Retinal pigment epithelial cell (primary cell): ENCODE measurements at regions not wholly inside any gene's neighbourhood (a gene's known extent, or its start where the extent isn't known, plus 50 kb on each side); places are given as distances from the start of the nearest gene placed in this dataset.

ENCODE experiments used
- DNase-seq: peaks from one replicate; pipeline ENCODE4 v3.0.0-alpha.2; 2010; ENCODE audit warnings: low read depth
- H3K4me3 ChIP-seq: 2 replicates; pipeline ENCODE4 v1.5.1; 2011; ENCODE audit warnings: mild to moderate bottlenecking, low read length, control low read depth, moderate library complexity
- TF ChIP-seq, protein P1 (sequence below): conservative IDR thresholded peaks from 2 replicates; pipeline ENCODE4 v1.5.1; 2011; ENCODE audit warnings: low read depth, low read length, control low read depth, inconsistent platforms

DNA sequence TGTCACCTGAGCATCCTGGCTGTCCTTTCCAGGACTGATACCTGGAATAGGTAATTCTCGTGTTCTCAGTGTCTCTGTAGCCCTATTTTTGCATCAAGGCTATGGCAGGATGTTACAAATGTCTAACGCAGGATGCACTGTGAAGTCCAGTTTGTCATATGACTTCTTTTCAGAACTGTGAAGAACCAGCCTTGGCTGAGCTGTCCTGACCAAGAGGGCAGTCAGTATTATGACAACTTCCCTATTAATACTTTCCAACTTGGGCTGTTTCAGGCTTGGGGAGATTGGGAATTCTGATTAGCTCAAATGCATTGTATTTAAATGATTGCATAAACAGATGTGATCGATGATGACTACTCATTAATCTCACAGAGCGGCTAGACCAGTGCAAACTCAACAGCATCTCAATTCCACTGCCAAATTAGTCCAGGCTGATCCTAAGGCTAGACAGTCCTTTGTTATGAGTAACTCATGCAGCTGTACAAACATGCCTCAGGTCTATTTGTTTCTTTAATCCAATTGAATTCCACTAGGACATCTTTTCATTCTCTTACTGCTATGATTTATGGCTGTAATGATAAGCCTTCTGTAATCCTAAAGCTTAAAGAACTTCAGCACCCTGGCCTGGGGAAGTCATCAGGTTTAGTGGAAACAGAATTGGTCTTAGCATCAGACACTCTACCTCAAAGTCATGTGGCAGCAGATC, 331.6 kb downstream of the KCNS3 start:
- no peak overlapping the region for H3K4me3 ChIP-seq
- TF ChIP-seq, protein P1, sequence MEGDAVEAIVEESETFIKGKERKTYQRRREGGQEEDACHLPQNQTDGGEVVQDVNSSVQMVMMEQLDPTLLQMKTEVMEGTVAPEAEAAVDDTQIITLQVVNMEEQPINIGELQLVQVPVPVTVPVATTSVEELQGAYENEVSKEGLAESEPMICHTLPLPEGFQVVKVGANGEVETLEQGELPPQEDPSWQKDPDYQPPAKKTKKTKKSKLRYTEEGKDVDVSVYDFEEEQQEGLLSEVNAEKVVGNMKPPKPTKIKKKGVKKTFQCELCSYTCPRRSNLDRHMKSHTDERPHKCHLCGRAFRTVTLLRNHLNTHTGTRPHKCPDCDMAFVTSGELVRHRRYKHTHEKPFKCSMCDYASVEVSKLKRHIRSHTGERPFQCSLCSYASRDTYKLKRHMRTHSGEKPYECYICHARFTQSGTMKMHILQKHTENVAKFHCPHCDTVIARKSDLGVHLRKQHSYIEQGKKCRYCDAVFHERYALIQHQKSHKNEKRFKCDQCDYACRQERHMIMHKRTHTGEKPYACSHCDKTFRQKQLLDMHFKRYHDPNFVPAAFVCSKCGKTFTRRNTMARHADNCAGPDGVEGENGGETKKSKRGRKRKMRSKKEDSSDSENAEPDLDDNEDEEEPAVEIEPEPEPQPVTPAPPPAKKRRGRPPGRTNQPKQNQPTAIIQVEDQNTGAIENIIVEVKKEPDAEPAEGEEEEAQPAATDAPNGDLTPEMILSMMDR, result no peak
- DNase-seq, result peak; percentile 74

DNA sequence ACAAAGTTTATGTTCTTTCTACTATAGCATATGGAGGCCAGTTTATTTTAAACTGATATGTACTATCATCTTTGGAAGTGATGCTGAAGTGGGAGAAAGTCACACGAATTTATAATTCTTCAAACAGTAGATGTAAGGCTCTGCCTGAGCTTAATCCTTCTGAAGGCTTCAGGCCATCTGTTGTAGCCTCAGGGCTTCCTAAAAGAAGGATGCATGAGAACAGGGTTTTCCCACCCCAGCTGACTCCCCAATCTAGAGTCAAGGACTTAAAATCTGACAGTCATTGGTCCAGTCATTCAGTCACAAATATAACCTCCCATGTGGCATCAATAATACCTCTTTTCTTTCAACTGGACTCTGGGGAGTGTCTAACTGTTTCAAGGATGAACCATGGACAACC, 330.5 kb downstream of the KCNS3 start:
- DNase-seq, result no peak
- TF ChIP-seq, protein P1, result no peak
- H3K4me3 ChIP-seq, result no peak overlapping the region

DNA sequence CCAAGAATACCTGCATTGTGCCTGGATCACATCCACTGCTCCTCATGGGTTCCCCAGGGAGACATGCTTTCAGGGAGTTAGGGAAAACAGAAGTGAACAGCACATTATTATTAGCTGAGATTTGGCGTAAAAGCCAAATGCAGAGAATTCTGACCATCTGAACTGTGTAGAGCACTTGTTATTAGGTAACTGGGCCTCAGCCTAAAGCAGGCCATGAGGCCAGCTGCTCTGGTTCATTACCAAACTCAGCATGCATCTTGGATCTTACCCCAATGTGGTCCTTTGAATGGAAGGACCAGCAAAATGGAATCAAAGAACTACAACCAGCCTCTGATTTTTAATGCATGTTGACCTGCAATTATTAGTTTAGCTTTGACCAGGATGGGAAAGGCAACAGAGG, 322.3 kb downstream of the KCNS3 start:
- no peak for DNase-seq
- no peak overlapping the region for H3K4me3 ChIP-seq
- TF ChIP-seq, protein P1, result no peak

DNA sequence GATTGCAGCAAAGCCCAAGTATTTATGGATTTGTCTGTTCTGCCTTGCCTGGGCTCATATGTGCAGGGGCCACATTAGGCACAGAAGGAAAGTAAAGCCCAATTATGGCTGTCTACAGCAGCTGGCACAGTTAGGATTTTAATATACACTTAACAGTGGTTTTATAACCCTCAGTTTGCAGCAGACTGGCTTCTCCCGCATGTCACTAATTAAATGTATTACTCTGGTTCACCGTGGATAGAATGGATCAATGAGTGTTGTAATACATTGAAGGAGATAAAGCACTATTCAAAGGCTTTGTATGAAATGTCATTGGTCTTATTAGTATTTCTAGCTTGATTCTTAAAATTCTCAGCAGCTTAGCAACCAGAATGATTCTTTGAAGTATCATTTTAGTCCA, 320.2 kb downstream of the KCNS3 start:
- no peak overlapping the region for H3K4me3 ChIP-seq
- no peak for DNase-seq
- TF ChIP-seq, protein P1, result no peak

DNA sequence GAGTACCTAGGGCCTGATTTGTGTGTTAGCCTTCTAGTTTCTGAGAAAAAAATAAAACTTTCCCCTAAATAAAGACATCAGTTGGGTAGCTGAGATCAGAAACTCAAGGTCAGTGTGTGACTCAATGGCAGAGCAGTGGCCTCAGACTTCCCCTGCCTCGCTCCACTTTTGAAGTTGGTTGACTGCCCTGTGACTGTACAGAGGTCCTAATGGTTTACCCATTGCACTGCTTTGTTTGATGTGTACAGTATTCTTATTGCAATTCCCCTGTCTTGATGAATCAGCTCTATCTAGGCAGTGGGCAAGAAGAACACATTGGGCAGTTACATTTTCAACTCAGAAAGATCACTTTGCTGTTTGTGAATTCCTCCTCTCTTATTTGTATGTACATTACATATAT, 315.7 kb downstream of the KCNS3 start:
- TF ChIP-seq, protein P1, result no peak
- H3K4me3 ChIP-seq, result no peak overlapping the region
- no peak for DNase-seq

DNA sequence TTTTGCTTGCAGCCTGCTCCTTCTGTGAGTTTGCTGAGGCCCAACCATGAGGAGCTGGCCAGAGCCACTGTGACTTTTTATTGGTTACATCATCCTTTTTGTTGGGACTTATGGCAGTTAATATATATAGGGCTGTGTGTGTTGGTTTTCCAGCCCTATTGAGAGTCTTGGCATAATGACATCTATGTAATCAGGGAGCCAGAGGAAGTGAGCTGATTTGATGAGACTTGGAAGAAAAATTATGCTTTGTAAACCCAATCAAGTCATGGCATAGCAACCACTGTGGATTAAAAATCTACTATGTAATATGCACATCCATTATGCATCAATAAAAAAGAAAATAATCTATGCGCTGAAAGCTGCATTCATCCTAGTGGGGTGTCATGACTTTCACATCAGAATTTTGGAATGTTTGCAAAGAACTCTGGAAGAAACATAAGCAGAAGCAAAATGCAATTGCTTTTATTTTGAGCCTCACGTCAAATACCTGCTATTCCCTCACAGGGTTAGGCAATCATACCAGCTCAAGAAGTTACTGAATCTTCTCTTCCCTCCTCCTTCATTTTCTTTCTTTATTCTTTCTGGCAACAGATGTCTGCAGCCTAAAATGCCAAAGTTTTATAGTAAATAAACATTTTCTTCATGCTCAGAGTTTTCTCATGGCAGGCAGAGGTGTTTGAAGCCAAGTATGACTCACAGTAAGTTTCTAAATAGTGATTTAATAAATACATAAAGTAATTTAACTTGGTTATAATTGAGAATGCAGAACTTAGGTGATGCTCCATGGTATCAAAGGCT, 308.5 kb downstream of the KCNS3 start:
- TF ChIP-seq, protein P1, result no peak
- no peak for DNase-seq
- no peak overlapping the region for H3K4me3 ChIP-seq

DNA sequence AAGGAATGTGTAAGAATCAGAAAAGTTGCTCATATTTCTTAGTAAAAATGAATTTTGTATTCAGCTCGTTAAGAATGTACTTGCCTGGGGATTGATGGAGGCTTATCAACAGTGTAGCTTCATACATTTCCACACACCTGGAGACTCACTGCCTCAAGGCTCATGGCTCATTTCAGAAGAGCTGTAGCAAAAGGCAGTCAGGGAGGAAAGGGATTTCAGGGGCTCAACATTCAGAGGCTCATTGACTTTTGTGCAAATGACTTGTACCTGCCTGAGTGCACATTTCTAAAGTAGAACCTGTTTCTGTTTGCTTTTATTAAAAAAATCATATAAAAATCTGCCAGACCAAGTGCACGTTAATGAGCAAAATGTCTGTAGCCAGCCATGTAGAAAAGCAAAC, 304.4 kb downstream of the KCNS3 start:
- H3K4me3 ChIP-seq, result no peak overlapping the region
- no peak for DNase-seq
- TF ChIP-seq, protein P1, result no peak
